ENCODE measurements at regions not wholly inside any gene's neighbourhood (a gene's known extent, or its start where the extent isn't known, plus 50 kb on each side); places are given as distances from the start of the nearest gene placed in this dataset.
A peak's percentile ranks its signal among the peaks of the same experiment; 100 is the strongest.

DNA sequence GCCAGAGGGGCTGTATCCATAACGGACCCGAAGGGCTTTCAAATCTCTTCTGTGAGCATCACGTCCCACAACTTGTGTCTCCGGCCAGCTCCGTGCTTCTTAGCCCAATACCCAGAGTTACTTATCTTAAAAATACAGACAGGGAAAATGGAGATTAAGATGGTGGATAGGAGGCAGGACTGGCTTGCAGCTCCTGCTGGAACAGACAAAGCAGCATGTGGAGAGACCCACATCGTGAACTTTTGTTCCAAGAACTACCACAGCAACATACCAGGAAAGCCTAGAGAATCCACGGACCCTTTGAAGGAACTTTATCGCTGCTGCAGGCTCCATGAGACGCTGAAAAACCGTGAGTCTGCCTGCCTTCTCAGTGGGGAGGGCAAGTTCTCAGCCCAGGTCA, 113.7 kb downstream of the RNASET2 start:
- no peak for DNase-seq (ENCODE audit: low read depth)

GRCh38 chr6:166841216-166841615, 115.1 kb downstream of the RNASET2 start:
- DNase-seq (ENCODE audit: low read depth), result no peak

DNA sequence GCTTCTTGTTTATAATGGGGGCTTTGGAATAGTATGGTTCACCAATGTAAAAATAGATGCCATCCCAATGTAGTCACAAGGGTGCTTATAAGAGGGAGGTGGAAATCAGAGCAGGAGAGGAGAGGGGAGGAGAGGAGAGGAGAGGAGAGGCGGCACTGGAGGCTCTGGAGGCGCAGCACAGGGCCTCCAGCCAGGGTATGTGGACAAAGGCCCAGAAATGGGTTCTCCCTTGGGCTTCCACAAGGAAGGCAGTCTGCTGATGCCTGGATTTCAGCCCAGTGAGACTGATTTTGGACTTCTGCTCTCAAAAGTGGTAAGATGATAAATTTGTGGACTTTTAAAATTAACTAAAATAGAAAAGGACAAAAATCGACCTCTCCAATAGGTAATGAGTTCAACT, 116.8 kb downstream of the RNASET2 start:
- DNase-seq (ENCODE audit: low read depth), result no peak

DNA sequence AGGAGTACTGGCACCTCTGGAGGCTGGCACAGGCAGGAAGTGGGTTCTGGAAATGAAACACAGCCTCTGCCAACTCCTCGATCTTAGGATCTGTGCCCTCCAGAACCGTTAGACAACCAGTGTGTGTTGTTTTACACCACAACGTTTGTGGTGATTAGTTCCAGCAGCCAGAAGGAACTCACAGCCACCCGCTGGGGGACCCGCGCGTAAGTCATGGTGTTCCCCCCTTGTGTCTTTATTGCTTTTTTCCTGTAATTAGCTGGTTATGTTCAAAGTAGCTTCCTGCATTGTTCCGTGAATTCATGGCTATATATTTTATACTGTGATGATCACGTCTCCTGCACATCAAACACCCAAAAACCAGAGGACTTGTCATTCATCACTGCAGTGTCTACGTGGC, 117.4 kb downstream of the RNASET2 start:
- DNase-seq (ENCODE audit: low read depth), result no peak

DNA sequence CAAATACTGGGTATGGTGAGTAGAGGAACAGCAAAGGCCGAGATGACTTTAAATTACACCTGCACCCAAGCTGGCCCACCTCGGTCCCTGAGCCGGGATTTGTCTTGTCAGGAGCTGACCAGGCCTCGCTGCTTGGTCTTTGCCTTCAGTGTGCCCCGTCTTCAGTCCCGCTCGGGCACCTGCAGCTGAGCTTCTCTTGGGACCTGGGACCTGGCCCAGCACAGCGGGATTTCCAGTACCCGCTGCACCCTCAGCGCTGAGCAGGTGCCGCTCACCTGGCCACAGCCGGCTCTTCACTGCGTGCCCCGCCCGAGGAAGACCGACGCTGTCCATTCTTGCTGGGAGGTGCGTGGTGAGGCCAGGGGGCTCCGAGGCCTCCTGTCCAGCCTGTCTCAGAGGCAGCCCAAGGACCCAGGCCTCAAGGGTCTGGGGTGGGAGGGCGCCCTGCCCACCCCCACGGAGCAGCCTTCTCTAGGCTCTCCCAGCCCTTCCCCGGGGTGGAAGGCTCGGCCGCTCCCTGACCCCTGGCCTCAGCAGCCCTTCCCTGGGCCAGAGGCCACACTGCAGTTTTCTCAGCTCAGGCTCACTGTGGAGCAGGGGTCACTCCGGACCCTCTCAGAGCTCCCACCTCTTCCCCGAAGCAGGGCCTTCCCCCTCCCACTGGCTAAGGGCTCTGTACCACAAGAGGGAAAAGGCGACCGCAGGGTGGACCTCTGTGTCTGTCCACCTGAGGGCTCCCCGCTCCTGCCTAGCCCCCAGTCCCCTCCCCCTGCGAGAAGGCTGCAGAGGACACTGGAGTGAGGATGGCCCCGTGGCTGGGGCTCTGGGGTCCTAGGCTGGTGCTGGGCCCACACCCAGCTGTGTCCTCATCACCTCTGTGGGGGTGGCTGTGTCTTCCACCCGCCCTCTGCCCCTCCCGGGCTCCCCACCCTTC, 119.3 kb downstream of the RNASET2 start:
- no peak for DNase-seq (ENCODE audit: low read depth)

DNA sequence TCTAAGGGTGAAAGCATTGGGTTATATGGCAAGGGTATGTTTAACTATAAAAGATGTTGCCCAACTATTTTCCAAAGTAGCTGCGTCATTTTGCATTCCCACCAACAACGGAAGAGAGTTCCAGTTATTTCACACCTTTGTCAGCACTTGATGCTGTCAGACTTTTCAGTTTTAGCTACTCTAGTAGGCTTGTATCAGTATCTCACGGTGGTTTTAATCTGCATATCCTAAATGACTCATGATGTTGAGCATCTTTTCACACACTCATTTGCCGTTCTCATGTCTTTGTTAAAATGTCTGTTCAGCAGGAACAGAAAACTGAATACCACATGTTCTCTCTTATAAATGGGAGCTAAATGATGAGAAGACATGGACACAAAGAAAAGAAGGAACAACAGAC, 122.3 kb downstream of the RNASET2 start:
- DNase-seq (ENCODE audit: low read depth), result no peak

DNA sequence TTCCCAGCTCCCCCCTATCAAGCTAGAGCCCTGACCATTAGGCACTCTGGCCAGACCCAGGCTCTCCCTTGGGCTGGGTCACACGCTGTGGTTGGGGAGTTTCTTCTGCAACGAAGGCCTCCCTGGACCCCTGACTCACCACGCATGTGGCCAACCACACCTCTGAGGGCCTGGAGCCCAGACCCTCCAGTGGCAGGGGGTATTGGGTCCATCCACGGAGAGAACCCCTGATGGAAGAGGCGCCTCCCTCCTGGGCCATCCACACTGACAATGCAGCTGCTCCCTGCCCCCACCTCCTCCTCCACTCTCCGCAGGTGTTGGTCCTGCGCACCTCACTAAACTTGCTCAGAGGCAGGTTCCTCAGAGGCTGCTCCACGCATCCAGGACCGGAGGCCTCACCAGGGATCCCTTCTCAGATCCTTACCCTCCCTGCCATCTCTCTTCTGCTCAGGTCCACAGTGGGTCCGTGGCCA, 125.4 kb downstream of the RNASET2 start:
- DNase-seq (ENCODE audit: low read depth), result no peak

GRCh38 chr6:166830185-166830890, 126.0 kb downstream of the RNASET2 start:
- no peak for DNase-seq (ENCODE audit: low read depth)

DNA sequence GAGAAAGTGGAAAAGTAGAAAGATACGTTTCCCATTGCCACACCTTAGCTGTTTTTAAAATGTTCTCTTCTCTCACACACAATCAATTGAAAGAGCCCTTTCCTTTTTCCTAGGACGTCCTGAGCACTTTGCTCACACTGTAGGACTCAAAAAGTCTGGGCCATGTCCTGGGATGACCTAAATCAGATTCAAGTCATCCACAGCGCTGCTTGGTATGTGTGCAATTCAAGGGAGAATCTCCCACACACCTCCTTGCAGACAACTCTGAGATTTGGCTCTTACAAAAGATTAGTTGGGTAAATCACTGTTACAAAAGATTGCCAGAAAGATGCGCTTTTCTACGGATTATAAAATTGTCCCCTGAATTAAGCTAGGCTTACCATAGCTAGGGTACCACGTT, 130.1 kb downstream of the RNASET2 start:
- no peak for DNase-seq (ENCODE audit: low read depth)

GRCh38 chr6:166825553-166826145, 130.7 kb downstream of the RNASET2 start:
- peak; percentile 41 for DNase-seq (ENCODE audit: low read depth)

GRCh38 chr6:166824880-166825250, 131.5 kb downstream of the RNASET2 start:
- DNase-seq (ENCODE audit: low read depth), result no peak

DNA sequence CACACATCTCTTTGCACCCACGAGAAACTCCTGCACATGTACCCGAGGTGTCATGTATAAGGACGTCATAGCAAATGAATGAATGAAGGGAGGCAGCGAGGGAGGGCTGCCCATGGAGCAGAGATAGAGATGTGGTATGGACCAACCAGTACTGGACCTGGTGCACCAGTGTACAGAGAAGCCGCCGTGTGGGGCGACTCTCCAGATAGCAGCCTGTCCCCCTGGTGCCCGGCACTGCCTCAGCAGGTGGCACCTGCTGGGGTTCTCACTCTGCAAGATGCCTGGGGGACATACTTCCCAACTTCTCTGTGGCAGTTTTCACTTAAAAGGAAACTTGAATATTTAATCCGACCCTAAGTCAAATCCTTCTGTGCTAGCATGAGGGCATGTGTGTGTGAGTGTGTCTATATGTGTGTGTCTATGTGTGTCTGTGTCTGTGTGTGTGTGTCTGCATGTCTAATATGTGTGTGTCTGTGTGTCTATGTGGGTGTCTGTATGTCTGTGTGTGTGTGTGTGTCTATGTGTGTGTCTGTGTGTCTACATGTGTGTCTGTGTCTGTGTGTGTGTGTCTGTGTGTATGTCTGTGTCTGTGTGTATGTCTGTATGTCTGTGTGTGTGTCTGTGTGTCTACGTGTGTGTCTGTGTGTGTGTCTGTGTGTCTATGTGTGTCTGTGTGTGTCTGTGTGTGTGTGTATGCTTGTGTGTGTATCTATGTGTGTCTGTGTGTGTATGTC, 132.0 kb downstream of the RNASET2 start:
- no peak for DNase-seq (ENCODE audit: low read depth)

DNA sequence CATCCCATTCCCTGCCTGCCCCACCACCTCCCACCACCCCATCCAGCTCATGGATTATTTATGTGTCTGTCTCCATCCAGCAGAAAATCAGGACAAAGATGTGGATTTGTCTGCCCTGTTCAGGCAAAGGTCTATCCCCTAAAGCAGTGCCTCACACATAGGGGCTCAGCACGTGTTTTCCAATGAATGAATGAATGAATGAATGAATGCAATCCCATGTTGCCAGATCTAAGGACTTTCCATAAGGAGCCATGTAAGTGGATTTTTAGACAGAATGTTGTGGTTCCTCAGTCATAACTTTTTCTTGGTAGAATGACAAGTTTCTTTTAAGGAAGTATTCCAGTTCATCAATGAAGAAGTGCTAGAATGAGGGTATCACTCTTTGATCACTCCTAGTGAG, 133.7 kb downstream of the RNASET2 start:
- no peak for DNase-seq (ENCODE audit: low read depth)

DNA sequence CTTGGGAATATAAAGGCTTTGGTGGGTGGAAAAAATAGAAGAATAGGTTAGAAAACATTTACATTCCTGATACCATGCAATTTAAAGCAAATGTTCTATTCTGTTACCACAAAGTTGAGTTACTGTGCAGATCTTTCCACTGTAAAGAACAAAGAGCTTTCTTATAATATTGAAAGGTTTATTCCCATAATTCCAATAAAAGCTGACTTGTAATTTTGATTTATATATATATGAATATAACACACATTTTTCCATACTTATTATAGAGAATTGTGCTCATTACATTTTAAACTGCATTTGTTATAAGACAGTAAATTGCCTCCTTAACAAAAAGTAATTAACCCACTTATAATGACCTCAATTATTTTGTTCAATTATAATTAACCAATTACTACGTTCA, 135.9 kb downstream of the RNASET2 start:
- no peak for DNase-seq (ENCODE audit: low read depth)

DNA sequence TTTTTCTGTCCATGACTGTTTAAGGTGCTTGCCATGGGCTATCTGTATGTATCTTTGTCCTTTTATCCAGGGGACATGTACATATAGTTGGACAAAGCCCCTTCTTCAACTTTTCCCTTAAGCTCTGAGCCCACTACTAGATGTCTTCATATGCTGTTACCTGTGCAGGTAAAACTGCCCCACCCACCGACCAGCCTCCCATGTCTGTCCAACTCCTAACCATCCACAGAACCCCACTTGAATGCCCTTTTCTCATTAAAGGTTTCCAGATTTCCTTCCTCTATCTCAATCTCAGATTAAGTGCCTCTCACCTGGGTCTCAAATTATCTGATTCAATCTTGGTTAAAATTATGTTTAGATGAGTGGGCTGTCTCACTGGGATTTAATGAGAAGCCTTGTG, 136.3 kb downstream of the RNASET2 start:
- DNase-seq (ENCODE audit: low read depth), result no peak

DNA sequence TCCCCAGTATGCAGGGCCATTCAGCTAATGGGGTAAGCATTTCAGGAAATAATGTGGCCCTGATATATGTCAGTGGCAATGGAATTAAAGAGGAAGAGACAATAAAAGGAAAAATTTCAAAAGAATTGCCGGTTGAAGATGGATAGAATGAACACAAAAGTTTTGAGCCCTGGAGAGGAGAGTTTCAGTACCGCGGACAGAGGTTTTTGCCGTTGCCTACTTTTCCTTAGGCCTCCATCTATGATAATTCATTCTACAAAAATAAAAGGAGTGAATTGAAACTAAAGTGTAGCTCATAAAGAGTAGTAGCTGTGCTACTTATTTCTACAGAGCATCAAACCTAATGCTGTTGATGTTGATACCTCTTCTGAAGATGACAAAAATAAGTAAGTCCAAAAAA, 140.7 kb downstream of the RNASET2 start:
- DNase-seq (ENCODE audit: low read depth), result no peak

DNA sequence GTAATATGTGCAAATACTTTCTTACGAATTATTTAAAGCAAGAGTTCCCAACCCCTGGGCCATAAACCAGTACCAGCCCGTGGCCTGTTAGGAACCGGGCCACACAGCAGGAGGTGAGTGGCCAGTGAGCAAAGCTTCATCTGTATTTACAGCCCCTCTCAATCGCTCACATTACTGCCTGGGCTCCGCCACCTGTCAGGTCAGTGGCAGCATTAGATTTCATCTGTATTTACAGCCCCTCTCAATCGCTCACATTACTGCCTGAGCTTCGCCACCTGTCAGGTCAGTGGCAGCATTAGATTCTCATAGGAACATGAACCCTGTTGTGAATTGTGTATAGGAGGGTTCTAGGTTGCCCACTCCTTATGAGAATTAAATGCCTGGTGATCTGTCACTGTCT, 142.0 kb downstream of the RNASET2 start:
- no peak for DNase-seq (ENCODE audit: low read depth)

DNA sequence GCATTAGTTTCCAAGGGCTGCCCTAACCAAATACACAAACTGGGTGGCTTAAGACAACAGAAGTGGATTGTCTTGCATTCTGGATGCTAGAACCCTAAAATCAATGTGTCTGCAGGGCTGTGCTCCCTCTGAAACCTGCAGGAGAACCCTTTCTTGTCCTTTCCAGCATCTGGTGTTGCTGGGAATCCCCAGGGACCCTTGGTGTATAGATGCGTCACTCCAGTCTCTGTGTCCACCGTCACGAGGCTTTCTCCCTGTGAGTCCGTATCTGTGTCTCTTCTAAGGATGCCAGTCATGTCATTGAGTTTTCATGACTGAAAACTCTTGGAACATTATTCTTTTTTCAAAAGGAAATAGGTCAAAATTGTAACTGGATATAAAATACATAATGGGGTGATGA, 142.9 kb downstream of the RNASET2 start:
- DNase-seq (ENCODE audit: low read depth), result no peak

DNA sequence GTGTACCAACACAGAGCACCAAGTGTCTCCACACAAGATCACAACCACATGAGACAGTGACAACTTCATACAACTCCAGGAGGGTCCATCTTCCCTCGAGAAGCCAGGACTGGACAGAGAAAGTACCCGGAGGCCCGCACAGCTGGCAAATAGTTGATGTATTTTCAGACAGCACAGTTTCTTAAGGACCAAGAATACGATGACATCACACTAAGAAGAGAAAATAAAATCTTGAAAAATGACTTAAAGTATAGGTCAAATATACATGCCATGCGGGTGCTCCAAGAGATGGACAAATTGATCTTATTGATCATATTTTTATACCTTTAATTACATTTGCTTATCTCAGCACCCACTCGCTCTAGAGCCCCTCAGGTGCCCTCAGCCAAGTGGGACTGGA, 145.5 kb downstream of the RNASET2 start:
- no peak for DNase-seq (ENCODE audit: low read depth)

GRCh38 chr6:166809721-166810120, 146.6 kb downstream of the RNASET2 start:
- DNase-seq (ENCODE audit: low read depth), result no peak

- no peak for DNase-seq (ENCODE audit: low read depth)
Measured at GRCh38 chr6:166806962-166807757, 149.2 kb downstream of the RNASET2 start.

Data from RPMI7951 (cell line).